ENCODE measurements at regions not wholly inside any gene's neighbourhood (a gene's known extent, or its start where the extent isn't known, plus 50 kb on each side); places are given as distances from the start of the nearest gene placed in this dataset.

- TF ChIP-seq CHD7 (IDR thresholded peaks at IDR 0.05; ENCODE audit: insufficient replicate concordance, low read length) = no peak
- no peak for TF ChIP-seq BACH1 (IDR thresholded peaks at IDR 0.05; ENCODE audit: low read length)
- no peak for TF ChIP-seq PHF8 (conservative IDR thresholded peaks at IDR 0.05; ENCODE audit: low read depth, low read length)
- no peak for TF ChIP-seq KDM4A (IDR thresholded peaks at IDR 0.05; ENCODE audit: low read depth, low read length, severe bottlenecking)
- TF ChIP-seq TAF1 (IDR thresholded peaks at IDR 0.05; ENCODE audit: low read depth, low read length) = no peak
- TF ChIP-seq EGR1 (IDR thresholded peaks at IDR 0.05; ENCODE audit: borderline replicate concordance, low read depth, low read length) = no peak
- no peak for TF ChIP-seq CTBP2 (IDR thresholded peaks at IDR 0.05; ENCODE audit: borderline replicate concordance, insufficient read depth, insufficient read length, low read length)
- TF ChIP-seq MAX (IDR thresholded peaks at IDR 0.05) = no peak
- TF ChIP-seq GTF2F1 (IDR thresholded peaks at IDR 0.05; ENCODE audit: borderline replicate concordance, low read depth, low read length) = no peak
- TF ChIP-seq JUN (IDR thresholded peaks at IDR 0.05; ENCODE audit: low read depth, low read length) = no peak
- TF ChIP-seq POLR2AphosphoS5 (IDR thresholded peaks at IDR 0.05; ENCODE audit: low read depth, low read length) = no peak
- no peak for TF ChIP-seq TCF12 (IDR thresholded peaks at IDR 0.05; ENCODE audit: low read depth, low read length)
- no peak for TF ChIP-seq SP1 (IDR thresholded peaks at IDR 0.05; ENCODE audit: low read depth, low read length)
These were observed 101.9 kb downstream of the EVX1 start (continued) for GRCh38 chr7:27344471-27344870.
